A673 (cell line): ENCODE measurements at regions not wholly inside any gene's neighbourhood (a gene's known extent, or its start where the extent isn't known, plus 50 kb on each side); places are given as distances from the start of the nearest gene placed in this dataset.

Experiments
- CTCF ChIP-seq: fragments of 300-800, 200-600 bp; sonication (generic); conservative IDR thresholded peaks from 2 replicates; pipeline ENCODE4 v1.5.1; 2017; ENCODE audit warnings: low read depth, mild to moderate bottlenecking, antibody characterized with exemption, low read length, moderate library complexity, mixed read lengths
- EZH2 ChIP-seq: fragments of 200-600 bp; sonication (generic); IDR thresholded peaks from 2 replicates; pipeline ENCODE4 v1.6.1; 2017; ENCODE audit warnings: borderline replicate concordance, low read depth, mild to moderate bottlenecking, mixed read lengths, antibody characterized with exemption, low read length; ENCODE audit not compliant: poor library complexity, severe bottlenecking

- no peak for TF ChIP-seq CTCF
- TF ChIP-seq EZH2: no peak
Observed at GRCh38 chr14:98853063-98853729, 418.8 kb downstream of the BCL11B start.
